PFSK-1 (cell line): ENCODE measurements at regions not wholly inside any gene's neighbourhood (a gene's known extent, or its start where the extent isn't known, plus 50 kb on each side); places are given as distances from the start of the nearest gene placed in this dataset.

Experiments
- FOXP2 ChIP-seq: optimal IDR thresholded peaks from 2 replicates; pipeline ENCODE3; 2011; ENCODE audit warnings: borderline replicate concordance, control low read depth, inconsistent platforms; ENCODE audit not compliant: insufficient read depth; ENCODE audit errors: extremely low read length, extremely low read depth
- POLR2AphosphoS5 ChIP-seq: IDR thresholded peaks from 2 replicates; pipeline ENCODE4 v1.6.1; 2012; ENCODE audit warnings: low read depth, mild to moderate bottlenecking, control low read depth, low read length, moderate library complexity
- REST ChIP-seq, 2 experiments: IDR thresholded peaks; 2 replicates each; pipeline versions ENCODE4 v1.6.1 to v1.8.0; 2011 to 2012; ENCODE audit warnings: low read depth in 2 of 2, low read length in 2 of 2, control low read depth in 1 of 2, inconsistent platforms in 1 of 2, mild to moderate bottlenecking in 1 of 2, moderate library complexity in 1 of 2; ENCODE audit not compliant: insufficient read depth in 1 of 2
- SIN3A ChIP-seq: IDR thresholded peaks from 2 replicates; pipeline ENCODE4 v1.6.1; 2012; ENCODE audit warnings: mild to moderate bottlenecking, low read length, moderate library complexity, borderline replicate concordance; ENCODE audit not compliant: insufficient read depth
- TAF1 ChIP-seq: IDR thresholded peaks from 2 replicates; pipeline ENCODE4 v1.6.1; 2012; ENCODE audit warnings: low read length, control low read depth, borderline replicate concordance; ENCODE audit not compliant: insufficient read depth

DNA sequence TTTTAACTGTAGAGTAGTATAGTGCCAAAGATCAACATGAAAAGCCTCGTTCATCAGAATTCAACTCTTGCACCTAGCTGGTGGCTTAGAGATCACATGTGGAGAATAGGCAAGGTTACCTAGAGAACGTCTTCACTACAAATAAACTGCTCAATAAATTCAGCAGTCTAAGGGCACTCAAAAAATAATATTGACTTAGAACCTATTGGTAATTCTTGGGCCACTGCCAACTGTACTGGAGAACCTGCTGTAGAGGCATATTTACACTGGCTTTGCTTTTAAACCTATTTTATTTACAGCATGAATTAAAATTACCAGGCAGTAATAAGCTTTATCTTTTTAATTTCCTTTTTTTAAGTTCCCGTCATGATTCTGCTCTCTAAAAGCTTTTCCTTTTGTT is 343.7 kb downstream of the PDHA2 start:
- no peak for TF ChIP-seq TAF1
- no peak for TF ChIP-seq FOXP2
- TF ChIP-seq REST (IDR thresholded peaks at IDR 0.05; ENCODE audit: insufficient read depth in 1 of 2, low read depth in 2 of 2, low read length in 2 of 2), result no peak
- no peak for TF ChIP-seq SIN3A
- no peak for TF ChIP-seq POLR2AphosphoS5

GRCh38 chr4:96186593-96186992 is 346.7 kb downstream of the PDHA2 start:
- no peak for TF ChIP-seq FOXP2

GRCh38 chr4:96189761-96190160 is 349.9 kb downstream of the PDHA2 start:
- no peak for TF ChIP-seq REST (IDR thresholded peaks at IDR 0.05; ENCODE audit: insufficient read depth in 1 of 2, low read depth in 2 of 2, low read length in 2 of 2)
- TF ChIP-seq POLR2AphosphoS5, result no peak

DNA sequence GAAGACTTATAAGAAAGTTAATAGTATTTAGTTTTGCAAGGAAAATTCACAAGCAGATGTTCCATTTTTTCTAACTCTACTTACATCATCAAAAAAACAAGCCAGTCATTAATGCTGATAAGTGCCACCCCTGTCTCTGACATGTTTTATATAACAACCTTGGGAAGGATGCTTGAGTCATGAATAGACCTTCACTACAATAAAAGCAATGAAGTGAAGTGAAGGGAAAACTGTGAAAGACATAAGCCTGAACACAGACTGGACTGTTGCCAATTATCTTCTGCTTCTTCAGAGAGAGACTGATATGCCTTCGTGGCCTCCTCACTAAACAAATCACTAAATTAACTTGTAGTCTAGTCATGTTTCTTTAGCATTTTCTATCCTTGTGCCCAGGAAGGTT is 353.2 kb downstream of the PDHA2 start:
- TF ChIP-seq FOXP2, result no peak
- no peak for TF ChIP-seq TAF1
- no peak for TF ChIP-seq SIN3A
- TF ChIP-seq REST (IDR thresholded peaks at IDR 0.05; ENCODE audit: insufficient read depth in 1 of 2, low read depth in 2 of 2, low read length in 2 of 2), result no peak
- no peak for TF ChIP-seq POLR2AphosphoS5

- TF ChIP-seq FOXP2, result no peak
- no peak for TF ChIP-seq SIN3A
- no peak for TF ChIP-seq TAF1
- TF ChIP-seq POLR2AphosphoS5, result no peak
- no peak for TF ChIP-seq REST (IDR thresholded peaks at IDR 0.05; ENCODE audit: insufficient read depth in 1 of 2, low read depth in 2 of 2, low read length in 2 of 2)
Measured at GRCh38 chr4:96194993-96195392, 355.1 kb downstream of the PDHA2 start.
